Posterior cingulate gyrus (tissue), 11 donors: ENCODE measurements at regions not wholly inside any gene's neighbourhood (a gene's known extent, or its start where the extent isn't known, plus 50 kb on each side); places are given as distances from the start of the nearest gene placed in this dataset.

Source experiments
- DNase-seq, 10 donors: peaks; one replicate each; pipeline versions ENCODE4 v3.0.0 to v3.0.0-alpha.2; 2020 to 2021; ENCODE audit warnings: mixed read lengths in 3 of 10
- intact Hi-C: fragments of 100-400 bp; cut with DNase I; formaldehyde crosslinking; loops from one replicate; pipeline ENCODE4 v1.15.1; 2023

DNA sequence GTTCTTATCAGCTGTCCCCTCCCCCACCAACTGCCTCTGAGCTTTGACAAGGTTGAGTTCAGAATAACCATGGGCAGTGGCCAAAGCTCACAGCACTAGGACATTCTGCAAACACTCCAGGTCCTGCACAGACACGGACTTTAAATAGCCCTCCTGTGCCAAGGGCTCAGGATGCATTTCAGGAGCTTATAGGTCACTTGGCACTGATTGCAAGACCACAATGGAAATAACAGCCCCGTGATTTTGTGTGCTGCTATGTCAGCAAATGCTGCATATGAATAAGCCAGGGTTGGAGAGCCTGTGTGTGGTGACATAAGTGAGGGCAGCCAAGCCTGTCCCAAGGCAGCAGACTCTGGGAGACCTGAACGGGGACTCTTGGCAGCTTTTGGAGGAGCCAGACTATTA, 150.7 kb downstream of the DMRT2 start:
- no peak for DNase-seq
- intact Hi-C loops: no loop called here

DNA sequence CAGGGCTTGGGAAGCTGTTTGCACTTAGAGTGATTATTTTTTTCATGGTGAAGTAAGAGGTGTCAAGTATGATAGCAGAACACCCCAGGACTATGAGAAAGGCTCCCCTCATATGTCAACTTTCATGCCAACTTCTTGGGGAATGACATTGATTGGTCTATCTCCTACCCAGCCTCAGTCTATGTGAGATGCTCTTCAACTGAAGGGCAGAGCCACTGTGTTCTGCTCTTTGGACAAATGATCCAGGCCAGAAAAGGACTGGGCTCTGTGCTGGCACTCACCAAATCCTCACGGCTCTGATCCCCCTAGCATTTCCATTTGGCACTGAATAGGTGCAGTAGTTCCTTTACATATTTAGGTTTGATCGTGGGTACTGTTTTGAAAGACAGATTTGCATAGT, 151.1 kb downstream of the DMRT2 start:
- DNase-seq: no peak
- intact Hi-C loops: no loop called here

DNA sequence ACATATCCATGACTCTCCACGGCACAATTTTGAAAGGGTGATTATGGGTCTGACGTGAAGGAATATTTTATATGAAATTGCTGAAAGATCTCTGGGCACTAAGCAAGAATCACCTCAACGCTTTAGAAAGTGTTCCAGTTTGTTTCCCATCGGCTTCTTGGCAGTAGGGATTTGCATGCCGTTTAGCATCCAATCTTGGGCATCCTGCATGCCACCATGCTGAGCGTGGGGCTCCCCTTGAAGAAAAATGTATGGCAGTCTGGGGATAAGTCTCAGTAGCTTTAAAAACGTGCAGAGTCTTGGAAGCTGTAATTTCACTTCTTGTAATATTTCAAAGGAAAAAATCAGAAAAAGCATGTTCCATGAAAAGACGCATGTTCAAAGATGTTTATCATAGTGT, 151.7 kb downstream of the DMRT2 start:
- intact Hi-C loops: no loop called here
- no peak for DNase-seq

DNA sequence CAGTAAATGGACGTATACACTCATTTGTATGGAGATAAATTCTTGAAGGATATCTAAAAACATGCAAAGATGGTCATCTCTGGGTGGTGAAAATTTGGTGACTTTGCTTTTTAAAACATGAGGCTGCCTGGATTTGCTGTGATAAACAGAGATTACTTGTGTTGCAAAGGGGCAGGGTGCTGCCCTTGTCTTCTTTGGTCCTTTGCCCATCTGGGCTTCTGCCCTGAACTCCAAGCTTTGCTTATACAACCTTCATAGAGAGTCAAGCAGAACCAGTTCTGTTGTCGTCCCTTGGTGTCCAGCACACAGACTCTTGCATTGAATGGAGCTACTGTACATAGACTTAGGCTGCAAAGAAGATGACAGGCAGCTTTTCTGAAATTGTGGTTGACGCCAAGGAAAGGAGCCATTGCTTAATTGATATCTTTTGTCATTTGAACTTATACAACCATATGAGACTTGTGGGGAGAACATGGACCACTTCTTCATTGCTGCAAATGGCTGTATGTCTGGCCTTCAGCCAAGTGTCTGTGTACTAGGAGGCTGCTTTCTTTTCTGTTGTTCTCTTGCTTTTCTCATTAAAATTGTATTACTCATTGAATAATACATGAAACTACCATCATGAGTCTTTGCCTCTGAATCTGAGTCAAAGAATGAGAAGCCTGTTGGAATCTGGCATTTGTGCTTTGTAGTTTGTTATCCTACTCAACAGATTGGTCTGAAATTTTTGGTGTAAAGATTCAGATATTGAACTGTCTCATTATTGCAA, 152.5 kb downstream of the DMRT2 start:
- no peak for DNase-seq
- intact Hi-C loops: no loop called here

DNA sequence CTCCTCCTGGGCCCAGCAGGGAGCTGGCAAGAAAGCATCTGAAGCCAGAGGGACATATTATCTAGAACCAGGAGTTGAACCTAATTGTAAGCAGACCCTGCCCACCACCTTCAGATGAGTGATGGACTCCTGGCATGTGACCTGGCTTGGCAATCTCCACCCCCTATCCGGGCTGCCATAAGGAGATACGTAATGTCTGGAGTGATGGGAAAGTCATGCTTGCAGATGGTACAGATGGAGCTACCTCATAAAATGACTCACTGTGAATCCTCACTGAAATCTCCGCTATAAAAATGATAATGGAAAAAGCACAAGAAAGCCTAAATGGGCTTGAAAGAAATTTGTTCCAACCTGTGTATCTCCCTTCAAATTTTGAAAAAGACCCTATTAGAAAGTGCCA, 157.5 kb downstream of the DMRT2 start:
- peak in 1 of 10 donors; percentile 19 for DNase-seq

DNA sequence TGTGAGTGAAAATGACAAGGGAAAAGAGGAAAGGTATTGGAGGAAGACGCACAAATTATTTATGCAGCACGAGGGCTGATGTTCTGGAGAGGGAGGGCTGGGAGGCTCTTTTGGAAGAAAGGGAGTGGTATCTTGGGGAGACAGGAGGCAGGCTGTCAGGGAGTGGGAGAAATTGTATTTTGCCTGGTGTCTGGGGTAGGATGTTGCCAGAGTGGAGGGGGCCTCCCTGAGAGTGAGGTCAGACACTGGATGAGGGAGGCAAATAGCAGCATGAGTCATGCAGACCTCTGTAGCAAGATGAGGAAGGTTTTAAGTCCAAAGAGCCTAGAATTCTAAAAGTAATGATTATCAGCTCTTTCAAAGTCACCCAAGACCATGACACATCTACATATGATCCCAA, 158.0 kb downstream of the DMRT2 start:
- intact Hi-C loops: no loop called here
- no peak for DNase-seq

More for the DNA sequence above, 157.5 kb downstream of the DMRT2 start:
- intact Hi-C loops: no loop called here

DNA sequence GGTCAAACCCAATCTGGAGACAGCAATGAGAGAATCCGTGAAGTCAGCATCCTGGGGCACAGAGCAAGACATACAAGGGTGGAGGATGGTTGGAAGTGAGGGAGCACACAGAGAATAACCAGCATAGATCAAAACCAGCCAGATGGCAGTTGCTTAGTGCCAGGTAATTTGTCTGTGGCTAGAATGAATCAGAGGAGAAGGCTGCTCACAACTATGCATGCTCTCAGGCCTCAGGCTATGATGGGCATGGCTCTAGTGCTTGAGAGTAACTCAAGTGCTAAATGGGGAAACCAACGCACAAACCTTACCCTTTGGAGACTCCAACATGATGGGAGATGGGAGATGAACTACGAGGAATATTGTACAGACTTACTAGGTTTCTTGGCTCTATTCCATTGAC, 160.8 kb downstream of the DMRT2 start:
- no peak for DNase-seq
- intact Hi-C loops: no loop called here

DNA sequence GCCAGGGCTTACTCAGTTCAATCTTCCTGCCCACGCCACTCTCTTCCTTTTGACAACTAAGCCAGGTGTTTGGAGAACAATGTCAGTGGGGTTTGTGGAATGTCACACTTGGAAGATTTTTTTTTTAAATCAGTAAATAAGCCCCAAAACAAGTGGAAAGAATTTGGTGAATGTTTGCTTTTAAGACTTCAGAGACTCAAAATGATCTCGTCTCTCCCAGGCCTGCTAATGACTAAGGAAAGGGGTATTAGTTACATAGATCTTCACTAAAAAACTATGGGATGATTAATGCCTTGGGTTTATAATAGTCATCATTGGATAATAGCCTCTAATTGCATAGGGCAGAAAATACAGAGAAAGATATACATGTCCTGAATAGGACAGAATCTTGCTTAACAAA, 166.4 kb downstream of the DMRT2 start:
- DNase-seq: no peak
- intact Hi-C loops: no loop called here

DNA sequence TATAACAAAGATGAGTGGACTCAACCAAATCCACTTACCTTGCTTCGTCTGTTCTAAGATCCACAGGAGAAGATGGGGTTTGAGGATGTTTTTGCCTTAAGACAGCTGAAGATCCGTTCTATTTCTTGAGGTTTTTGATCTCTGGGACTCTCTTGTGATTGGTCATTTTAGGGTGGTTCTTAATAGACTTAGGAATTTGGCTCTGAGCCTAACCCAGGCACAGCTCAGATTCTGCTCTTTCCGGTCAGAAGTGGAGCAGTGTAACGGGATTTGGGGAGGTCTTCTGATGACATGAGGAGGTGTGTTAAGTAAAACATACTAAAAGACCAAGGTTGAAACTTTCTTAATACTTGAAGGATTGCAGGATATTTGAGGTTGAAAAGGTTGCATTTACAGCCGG, 166.9 kb downstream of the DMRT2 start:
- intact Hi-C loops: no loop called here
- DNase-seq: no peak

DNA sequence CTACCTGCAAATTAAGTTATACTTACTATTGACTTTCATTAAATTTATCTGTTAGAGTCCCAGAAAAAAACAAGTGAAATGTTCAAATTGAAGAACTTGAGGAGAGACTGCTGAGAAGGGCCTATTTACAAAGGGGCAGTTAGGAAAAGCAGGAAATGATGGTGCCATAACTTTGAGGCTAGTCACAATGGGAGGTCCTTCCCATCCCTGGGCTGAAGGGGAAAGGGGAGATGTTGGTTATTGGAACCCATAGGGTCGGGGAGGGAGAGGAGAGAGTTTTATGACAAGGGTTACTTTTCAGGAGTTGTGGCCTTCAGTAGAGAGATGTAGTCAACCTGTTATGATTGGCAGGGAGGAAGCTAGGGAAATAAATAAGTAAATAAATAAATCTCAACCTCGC, 169.1 kb downstream of the DMRT2 start:
- intact Hi-C loops: no loop called here
- DNase-seq: no peak

DNA sequence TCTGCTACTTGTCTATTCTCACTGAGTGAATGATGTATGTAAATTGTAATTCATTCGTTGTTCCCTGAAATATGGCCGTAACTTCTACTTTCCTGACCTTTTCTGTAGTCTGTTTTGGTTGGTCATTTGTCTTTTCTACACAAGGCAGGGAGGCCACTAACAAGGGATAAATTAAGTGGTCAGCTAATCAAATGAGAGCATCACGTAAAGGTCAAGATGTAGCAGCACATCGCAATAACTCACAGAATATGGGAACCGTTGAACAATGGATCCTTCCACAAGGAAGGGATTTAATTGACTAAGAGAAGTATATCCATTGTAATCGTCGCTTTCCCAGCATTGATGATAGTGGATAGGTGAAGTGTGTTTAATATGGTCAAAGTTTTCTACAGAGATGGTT, 171.1 kb downstream of the DMRT2 start:
- no peak for DNase-seq
- intact Hi-C loops: no loop called here

DNA sequence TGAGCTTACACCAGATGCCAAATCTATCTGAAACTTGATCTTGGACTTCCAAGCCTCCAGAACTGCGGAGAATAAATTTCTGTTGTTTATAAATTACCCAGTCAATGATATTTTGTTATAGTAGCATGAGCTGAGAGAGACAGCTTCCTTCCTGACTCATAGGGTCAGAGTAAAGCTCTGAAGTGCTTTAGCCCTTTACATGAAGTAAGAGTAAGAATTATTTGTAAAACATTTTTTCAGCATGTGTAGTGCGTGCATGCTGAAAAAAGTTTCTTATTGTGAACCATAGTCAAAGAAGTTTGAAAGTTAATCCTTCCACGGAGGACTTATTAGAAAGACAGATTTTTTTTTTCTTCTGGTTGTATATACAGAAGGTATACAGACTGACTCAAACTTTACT, 172.4 kb downstream of the DMRT2 start:
- intact Hi-C loops: no loop called here
- no peak for DNase-seq

DNA sequence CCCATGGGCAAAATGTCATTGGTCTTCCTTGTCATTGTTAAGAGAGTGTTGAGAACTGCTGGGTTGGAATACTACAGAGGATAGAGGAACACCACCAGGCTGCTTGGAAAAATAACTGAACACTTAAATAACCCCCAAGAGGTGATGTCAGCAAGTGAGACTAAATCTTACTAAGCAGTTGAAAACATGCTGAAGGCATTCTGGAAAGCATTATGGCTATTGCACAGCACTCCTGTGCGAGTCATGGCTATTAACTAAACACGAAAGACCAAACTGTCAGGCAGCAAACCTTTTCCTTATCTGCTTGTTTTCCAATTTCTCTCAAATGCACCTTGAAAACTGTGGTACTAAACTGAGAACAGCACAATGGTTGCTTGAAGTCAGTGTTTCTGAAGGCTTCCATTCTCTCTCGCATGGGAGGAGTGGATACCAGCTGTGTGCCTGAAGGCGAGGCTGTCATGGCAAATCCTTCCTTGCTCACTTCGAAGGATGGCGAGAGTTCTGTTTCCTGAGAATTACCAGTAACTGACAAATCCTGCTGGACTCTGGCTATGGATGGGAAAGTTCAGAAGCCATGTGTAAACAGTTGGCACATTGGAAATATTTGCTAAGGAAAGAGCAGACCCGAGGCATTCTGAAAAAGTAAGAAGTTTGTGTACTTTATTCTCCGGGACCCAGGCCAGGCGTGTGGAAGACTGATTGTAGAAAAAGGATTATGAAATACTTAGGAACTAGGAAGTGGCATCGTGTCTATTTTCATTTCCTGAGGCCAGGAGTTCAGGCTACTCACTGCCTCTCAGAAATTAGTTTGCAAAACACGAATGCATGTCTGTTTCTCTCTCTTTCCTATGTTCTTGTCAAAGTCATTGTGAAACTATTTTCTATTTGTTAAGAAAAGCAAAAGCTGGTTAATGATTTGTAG, 182.1 kb downstream of the DMRT2 start:
- intact Hi-C loops: no loop called here
- DNase-seq: no peak

DNA sequence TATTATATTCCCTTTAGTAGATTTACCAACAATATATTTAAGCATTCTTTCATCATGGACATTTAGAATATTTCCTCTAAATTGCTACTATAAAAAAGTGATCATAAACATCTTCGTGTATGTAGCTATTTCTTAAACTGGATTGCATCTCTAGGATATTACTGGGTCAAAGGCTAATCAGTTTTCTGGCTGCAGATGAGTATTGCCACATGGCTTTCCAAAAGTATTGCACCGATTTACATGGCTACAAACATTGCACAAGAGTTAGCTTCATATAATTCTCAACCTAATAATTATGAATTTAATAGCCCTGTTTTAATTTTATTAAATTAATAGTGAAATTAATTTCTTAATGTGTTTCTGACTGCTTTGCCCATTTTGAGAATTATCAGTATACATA, 183.4 kb downstream of the DMRT2 start:
- DNase-seq: no peak
- intact Hi-C loops: no loop called here

DNA sequence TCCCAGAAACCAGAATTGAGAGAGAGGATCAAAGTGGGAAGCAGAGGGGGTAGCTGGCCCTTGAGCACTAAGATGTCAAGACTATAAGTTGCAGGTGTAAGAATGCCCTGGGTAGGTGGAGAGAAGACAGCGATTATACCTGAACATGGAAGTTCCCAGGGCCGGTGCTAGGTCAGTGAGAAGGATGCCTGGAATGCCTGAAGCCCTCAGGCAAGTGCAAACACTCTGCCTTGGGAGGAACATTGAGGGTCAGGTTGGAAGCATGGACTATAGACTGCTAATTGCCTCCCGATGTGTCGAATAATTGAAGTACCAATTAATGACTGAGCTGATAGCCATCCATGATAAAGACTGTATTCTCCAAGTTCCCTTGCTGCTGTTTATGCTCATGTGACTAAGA, 185.5 kb downstream of the DMRT2 start:
- intact Hi-C loops: no loop called here
- no peak for DNase-seq

DNA sequence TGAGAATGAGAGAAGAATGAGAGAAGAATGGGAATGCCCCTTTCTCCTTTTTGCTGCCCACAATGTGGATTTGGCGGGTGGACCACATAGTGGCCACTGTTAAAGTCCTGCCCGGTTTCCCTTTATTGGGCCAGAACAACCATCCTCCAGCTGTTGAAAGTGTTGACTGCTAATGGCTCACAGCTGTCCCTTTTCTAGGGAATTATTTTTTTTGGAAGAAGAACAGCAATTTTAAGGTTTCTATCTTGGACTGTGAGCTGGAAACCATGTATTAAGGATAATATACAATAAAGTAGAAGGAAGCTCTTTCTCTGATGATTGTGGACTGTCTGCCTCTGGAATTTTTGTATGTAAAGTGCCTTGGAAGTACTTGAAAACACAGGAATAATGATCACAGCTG, 185.9 kb downstream of the DMRT2 start:
- DNase-seq: no peak
- intact Hi-C loops: no loop called here

DNA sequence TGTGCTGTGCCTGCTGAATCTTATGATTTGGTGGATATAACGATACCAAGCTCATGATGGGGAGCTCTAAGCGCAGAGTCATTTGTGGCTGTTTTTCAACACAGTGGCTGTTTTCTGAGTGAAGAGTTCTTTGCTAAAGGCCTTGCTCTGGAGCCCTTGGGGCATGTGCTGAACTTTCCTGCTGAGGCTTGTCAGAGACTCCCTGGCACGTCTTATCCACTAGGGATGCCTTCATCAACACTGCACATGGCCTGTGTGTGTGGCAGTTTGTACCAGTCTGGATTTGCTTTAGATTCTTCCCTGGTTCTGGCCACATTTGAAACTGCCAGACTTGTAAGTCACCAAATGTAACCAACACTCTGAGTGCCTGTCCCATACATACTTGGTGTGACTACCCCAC, 188.2 kb downstream of the DMRT2 start:
- DNase-seq: no peak

DNA sequence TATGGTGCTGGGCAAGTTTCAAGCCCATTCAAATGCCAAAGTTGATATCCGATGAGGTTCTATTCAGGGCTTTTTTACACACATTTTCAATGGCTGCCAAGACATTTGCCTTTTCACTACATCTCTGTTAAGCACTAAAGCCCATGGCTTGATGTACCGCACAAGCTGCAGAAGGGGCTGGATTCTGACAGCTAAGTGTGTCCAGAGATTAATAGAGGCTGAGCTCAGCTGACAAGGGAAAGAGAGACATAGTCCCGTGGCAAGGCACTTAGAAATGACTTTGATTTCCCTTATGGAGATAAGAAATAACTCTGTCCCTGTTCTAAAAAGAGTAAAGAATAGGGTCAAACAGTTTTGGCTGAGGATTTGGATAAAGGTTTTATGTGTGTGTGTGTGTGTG, 198.6 kb downstream of the DMRT2 start:
- DNase-seq: no peak
- intact Hi-C loops: no loop called here

More for the DNA sequence above, 188.2 kb downstream of the DMRT2 start:
- intact Hi-C loops: no loop called here

DNA sequence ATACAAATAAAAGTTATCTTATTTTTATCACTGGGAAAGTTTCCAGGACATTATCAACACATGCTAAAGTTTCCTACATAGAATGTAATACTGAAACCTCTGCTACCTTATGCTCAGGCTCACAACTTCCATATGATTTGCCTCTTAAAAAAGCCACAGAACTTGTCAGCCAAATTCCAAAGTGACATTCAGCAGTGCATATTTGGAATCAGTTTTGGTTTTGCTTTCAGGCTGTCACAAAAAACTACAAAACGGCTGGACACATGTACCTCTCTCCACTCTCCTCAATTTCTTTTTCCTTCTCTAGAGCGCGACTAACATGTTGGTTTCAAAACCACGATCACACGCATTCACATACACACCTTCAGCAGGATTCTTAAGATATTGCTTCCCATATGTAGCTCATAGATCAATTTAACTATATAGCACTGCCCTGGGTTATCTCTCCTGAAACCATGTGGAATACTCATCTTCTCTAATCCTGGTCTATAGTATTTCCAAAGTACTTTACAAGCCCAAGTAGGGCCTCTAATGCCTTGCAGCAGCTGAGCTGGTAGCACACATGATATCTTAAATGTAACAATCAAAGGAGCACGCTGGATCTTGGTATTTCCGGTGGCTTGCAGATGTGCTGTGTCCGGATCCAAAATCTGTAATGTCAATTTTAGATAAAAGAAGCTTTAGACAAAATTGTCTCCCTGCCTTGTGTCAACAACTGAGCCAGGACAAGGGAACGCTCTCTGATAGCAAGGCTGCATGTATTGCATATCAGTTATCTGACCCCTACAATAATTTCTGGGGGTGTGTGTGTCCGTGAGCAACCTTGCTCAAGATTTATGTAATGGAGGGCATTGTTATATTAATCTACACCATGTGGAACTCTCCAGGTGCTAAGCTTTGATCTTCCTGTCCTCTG, 203.2 kb downstream of the DMRT2 start:
- intact Hi-C loops: no loop called here
- DNase-seq: no peak

DNA sequence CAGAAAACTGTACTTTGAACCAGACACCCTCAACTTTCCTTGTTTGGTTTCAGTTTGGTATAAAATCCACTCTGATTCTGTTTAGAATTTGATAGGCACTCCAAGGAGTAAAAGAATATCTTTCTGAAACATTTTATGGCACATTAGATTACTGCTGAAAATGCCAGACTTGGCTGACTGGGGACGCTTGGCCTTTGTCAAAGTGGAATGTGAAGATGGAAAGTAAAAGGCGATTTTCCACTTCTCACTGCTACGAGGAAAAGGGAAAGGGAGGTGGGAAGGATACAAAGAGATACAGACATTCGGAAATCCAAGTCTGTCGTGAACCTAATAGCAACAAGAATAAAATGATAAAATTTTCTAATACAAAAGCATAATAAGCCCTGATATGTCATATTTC, 203.9 kb downstream of the DMRT2 start:
- DNase-seq: no peak
- intact Hi-C loops: no loop called here

DNA sequence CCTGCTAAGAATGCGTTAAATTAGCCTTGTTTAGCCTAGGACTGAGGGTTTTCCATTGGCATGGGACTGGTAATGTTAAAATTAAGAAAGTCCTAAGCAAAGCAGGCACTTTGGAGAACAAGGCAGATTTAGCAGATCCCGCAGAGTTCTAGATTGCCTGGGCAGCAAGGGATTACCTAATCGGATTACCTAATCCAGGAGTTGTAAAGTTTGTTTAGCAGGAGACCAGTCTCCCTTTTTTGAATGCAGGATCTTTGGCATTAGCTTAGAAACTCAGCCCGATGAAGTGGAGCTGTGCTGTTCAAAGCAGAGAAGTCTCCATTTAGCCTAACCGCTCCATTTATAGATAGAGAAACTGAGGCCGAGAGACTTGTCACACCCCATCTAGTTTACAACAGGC, 206.0 kb downstream of the DMRT2 start:
- intact Hi-C loops: no loop called here
- no peak for DNase-seq
